ENCODE measurements at regions not wholly inside any gene's neighbourhood (a gene's known extent, or its start where the extent isn't known, plus 50 kb on each side); places are given as distances from the start of the nearest gene placed in this dataset.

GRCh38 chr16:6969594-6969993, 363.1 kb upstream of the RBFOX1 start:
- no peak for DNase-seq (ENCODE audit: low read depth)
- TF ChIP-seq POLR2A (IDR thresholded peaks at IDR 0.05; ENCODE audit: extremely low read depth, insufficient read length): no peak
- no peak for TF ChIP-seq CTCF (IDR thresholded peaks at IDR 0.05; ENCODE audit: low read depth, low read length)
- no peak overlapping the region for H3K4me3 ChIP-seq (ENCODE audit: low read depth, low read length)

GRCh38 chr16:6967796-6968320, 364.8 kb upstream of the RBFOX1 start:
- no peak for DNase-seq (ENCODE audit: low read depth)
- TF ChIP-seq MAX (IDR thresholded peaks at IDR 0.05; ENCODE audit: low read depth, low read length) (no peak), POLR2A (IDR thresholded peaks at IDR 0.05; ENCODE audit: extremely low read depth, insufficient read length) (no peak), MYC (IDR thresholded peaks at IDR 0.05; ENCODE audit: low read depth, low read length) (no peak), CTCF (IDR thresholded peaks at IDR 0.05; ENCODE audit: low read depth, low read length) (no peak)
- no peak overlapping the region for H3K4me3 ChIP-seq (ENCODE audit: low read depth, low read length)

GRCh38 chr16:6966925-6967324, 365.7 kb upstream of the RBFOX1 start:
- DNase-seq (ENCODE audit: low read depth): no peak
- no peak overlapping the region for H3K4me3 ChIP-seq (ENCODE audit: low read depth, low read length)
- TF ChIP-seq MYC (IDR thresholded peaks at IDR 0.05; ENCODE audit: low read depth, low read length): no peak
- no peak for TF ChIP-seq CTCF (IDR thresholded peaks at IDR 0.05; ENCODE audit: low read depth, low read length)
- no peak for TF ChIP-seq MAX (IDR thresholded peaks at IDR 0.05; ENCODE audit: low read depth, low read length)
- TF ChIP-seq POLR2A (IDR thresholded peaks at IDR 0.05; ENCODE audit: extremely low read depth, insufficient read length): no peak

GRCh38 chr16:6964679-6965078, 368.0 kb upstream of the RBFOX1 start:
- no peak for TF ChIP-seq CTCF (IDR thresholded peaks at IDR 0.05; ENCODE audit: low read depth, low read length)
- no peak for TF ChIP-seq POLR2A (IDR thresholded peaks at IDR 0.05; ENCODE audit: extremely low read depth, insufficient read length)
- no peak for TF ChIP-seq MAX (IDR thresholded peaks at IDR 0.05; ENCODE audit: low read depth, low read length)
- TF ChIP-seq MYC (IDR thresholded peaks at IDR 0.05; ENCODE audit: low read depth, low read length): no peak
- no peak overlapping the region for H3K4me3 ChIP-seq (ENCODE audit: low read depth, low read length)
- DNase-seq (ENCODE audit: low read depth): no peak

GRCh38 chr16:6961704-6962103, 370.9 kb upstream of the RBFOX1 start:
- H3K4me3 ChIP-seq (ENCODE audit: low read depth, low read length): no peak overlapping the region
- TF ChIP-seq CTCF (IDR thresholded peaks at IDR 0.05; ENCODE audit: low read depth, low read length) (no peak), POLR2A (IDR thresholded peaks at IDR 0.05; ENCODE audit: extremely low read depth, insufficient read length) (no peak), MYC (IDR thresholded peaks at IDR 0.05; ENCODE audit: low read depth, low read length) (no peak), MAX (IDR thresholded peaks at IDR 0.05; ENCODE audit: low read depth, low read length) (no peak)
- DNase-seq (ENCODE audit: low read depth): peak; percentile 67

GRCh38 chr16:6958184-6958583, 374.5 kb upstream of the RBFOX1 start:
- no peak for TF ChIP-seq MYC (IDR thresholded peaks at IDR 0.05; ENCODE audit: low read depth, low read length)
- no peak for TF ChIP-seq CTCF (IDR thresholded peaks at IDR 0.05; ENCODE audit: low read depth, low read length)
- TF ChIP-seq MAX (IDR thresholded peaks at IDR 0.05; ENCODE audit: low read depth, low read length): no peak
- no peak for TF ChIP-seq POLR2A (IDR thresholded peaks at IDR 0.05; ENCODE audit: extremely low read depth, insufficient read length)
- no peak overlapping the region for H3K4me3 ChIP-seq (ENCODE audit: low read depth, low read length)
- DNase-seq (ENCODE audit: low read depth): no peak
